ENCODE measurements at regions not wholly inside any gene's neighbourhood (a gene's known extent, or its start where the extent isn't known, plus 50 kb on each side); places are given as distances from the start of the nearest gene placed in this dataset.

DNA sequence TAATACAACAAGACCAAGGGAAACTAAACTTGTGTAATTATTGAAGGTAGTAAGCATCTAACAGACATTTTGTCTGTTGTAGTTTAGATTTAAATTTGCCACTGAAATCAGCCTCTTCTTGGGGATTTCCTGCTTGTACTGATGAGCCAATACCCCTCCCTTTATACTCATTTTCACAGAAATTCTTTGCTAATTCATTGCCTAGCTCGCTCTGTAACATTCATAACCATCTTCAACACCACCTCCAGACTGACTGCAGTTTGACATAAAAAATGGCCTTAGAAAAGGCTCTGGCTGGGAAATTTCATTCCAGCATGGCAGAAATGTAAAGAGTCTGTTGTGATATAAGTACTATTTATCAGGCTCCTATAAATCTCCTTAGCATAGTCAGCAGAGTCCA, 109.7 kb upstream of the FLRT2 start:
- H3K4me2 ChIP-seq, result no peak overlapping the region
- no peak overlapping the region for H2AFZ ChIP-seq (ENCODE audit: low read depth)
- no peaks in the 10 kb centered on the region for H3K36me3 ChIP-seq (ENCODE audit: insufficient read depth)
- TF ChIP-seq, protein P1, sequence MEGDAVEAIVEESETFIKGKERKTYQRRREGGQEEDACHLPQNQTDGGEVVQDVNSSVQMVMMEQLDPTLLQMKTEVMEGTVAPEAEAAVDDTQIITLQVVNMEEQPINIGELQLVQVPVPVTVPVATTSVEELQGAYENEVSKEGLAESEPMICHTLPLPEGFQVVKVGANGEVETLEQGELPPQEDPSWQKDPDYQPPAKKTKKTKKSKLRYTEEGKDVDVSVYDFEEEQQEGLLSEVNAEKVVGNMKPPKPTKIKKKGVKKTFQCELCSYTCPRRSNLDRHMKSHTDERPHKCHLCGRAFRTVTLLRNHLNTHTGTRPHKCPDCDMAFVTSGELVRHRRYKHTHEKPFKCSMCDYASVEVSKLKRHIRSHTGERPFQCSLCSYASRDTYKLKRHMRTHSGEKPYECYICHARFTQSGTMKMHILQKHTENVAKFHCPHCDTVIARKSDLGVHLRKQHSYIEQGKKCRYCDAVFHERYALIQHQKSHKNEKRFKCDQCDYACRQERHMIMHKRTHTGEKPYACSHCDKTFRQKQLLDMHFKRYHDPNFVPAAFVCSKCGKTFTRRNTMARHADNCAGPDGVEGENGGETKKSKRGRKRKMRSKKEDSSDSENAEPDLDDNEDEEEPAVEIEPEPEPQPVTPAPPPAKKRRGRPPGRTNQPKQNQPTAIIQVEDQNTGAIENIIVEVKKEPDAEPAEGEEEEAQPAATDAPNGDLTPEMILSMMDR (conservative IDR thresholded peaks at IDR 0.05; ENCODE audit: low read depth, low read length), result no peak
- H3K4me1 ChIP-seq (ENCODE audit: low read depth, poor library complexity, severe bottlenecking), result no peaks in the 10 kb centered on the region
- H3K27me3 ChIP-seq (ENCODE audit: insufficient read depth, low read depth), result no peaks in the 10 kb centered on the region
- no peak overlapping the region for H3K27ac ChIP-seq
- no peaks in the 10 kb centered on the region for H3K79me2 ChIP-seq (ENCODE audit: insufficient read depth, low read depth)
- no peak overlapping the region for H3K4me3 ChIP-seq (IDR thresholded peaks at IDR 0.05; ENCODE audit: insufficient read depth, low read depth, low read length)
- H4K20me1 ChIP-seq (ENCODE audit: insufficient read depth), result no peaks in the 10 kb centered on the region
- no peak overlapping the region for H3K9ac ChIP-seq

GRCh38 chr14:85420707-85421106, 109.2 kb upstream of the FLRT2 start:
- Histone ChIP-seq H3K4me1 (ENCODE audit: low read depth, poor library complexity, severe bottlenecking) (no peaks in the 10 kb centered on the region), H3K36me3 (ENCODE audit: insufficient read depth) (no peaks in the 10 kb centered on the region), H4K20me1 (ENCODE audit: insufficient read depth) (no peaks in the 10 kb centered on the region), H3K27me3 (ENCODE audit: insufficient read depth, low read depth) (no peaks in the 10 kb centered on the region), H2AFZ (ENCODE audit: low read depth) (no peak overlapping the region), H3K4me2 (no peak overlapping the region), H3K79me2 (ENCODE audit: insufficient read depth, low read depth) (no peaks in the 10 kb centered on the region), H3K4me3 (IDR thresholded peaks at IDR 0.05; ENCODE audit: insufficient read depth, low read depth, low read length) (no peak overlapping the region), H3K27ac (no peak overlapping the region), H3K9ac (no peak overlapping the region)
- TF ChIP-seq, protein P1 (conservative IDR thresholded peaks at IDR 0.05; ENCODE audit: low read depth, low read length), result no peak

GRCh38 chr14:85421186-85421877, 108.6 kb upstream of the FLRT2 start:
- no peak overlapping the region for H3K4me2 ChIP-seq

DNA sequence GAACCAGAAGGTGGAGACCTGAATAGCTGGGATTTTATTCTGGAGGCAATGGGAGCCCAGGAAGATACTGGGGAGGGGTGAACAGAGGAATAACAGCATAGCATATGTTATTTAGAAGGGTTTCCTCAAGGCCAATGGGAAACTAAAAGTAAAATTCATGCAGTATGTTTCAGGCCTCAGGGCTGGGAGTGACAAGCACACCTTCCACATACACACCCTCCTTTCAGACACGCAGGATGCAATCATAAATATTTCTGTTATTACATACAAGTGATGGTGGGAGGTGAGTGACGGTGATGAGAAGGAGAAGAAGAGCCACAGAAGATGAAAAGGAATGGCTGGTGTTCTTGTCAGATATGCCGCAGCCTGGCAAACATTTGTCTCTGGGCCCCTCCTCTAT, 106.1 kb upstream of the FLRT2 start:
- no peaks in the 10 kb centered on the region for H3K79me2 ChIP-seq (ENCODE audit: insufficient read depth, low read depth)
- H4K20me1 ChIP-seq (ENCODE audit: insufficient read depth), result no peaks in the 10 kb centered on the region
- H3K27me3 ChIP-seq (ENCODE audit: insufficient read depth, low read depth), result no peaks in the 10 kb centered on the region
- H3K27ac ChIP-seq, result no peak overlapping the region
- TF ChIP-seq, protein P1 (conservative IDR thresholded peaks at IDR 0.05; ENCODE audit: low read depth, low read length), result no peak
- H3K36me3 ChIP-seq (ENCODE audit: insufficient read depth), result no peaks in the 10 kb centered on the region
- no peak overlapping the region for H2AFZ ChIP-seq (ENCODE audit: low read depth)
- no peak overlapping the region for H3K4me3 ChIP-seq (IDR thresholded peaks at IDR 0.05; ENCODE audit: insufficient read depth, low read depth, low read length)
- no peak overlapping the region for H3K9ac ChIP-seq
- H3K4me1 ChIP-seq (ENCODE audit: low read depth, poor library complexity, severe bottlenecking), result peaks cover 11% of the 10 kb centered on the region
- H3K4me2 ChIP-seq, result no peak overlapping the region

More at GRCh38 chr14:85421186-85421877, 108.6 kb upstream of the FLRT2 start:
- no peak overlapping the region for H3K9ac ChIP-seq
- no peaks in the 10 kb centered on the region for H3K36me3 ChIP-seq (ENCODE audit: insufficient read depth)
- H2AFZ ChIP-seq (ENCODE audit: low read depth), result no peak overlapping the region
- peaks cover 4% of the 10 kb centered on the region for H3K4me1 ChIP-seq (ENCODE audit: low read depth, poor library complexity, severe bottlenecking)
- H4K20me1 ChIP-seq (ENCODE audit: insufficient read depth), result no peaks in the 10 kb centered on the region
- no peak overlapping the region for H3K27ac ChIP-seq
- no peak overlapping the region for H3K4me3 ChIP-seq (IDR thresholded peaks at IDR 0.05; ENCODE audit: insufficient read depth, low read depth, low read length)
- no peaks in the 10 kb centered on the region for H3K79me2 ChIP-seq (ENCODE audit: insufficient read depth, low read depth)
- TF ChIP-seq, protein P1 (conservative IDR thresholded peaks at IDR 0.05; ENCODE audit: low read depth, low read length), result no peak
- H3K27me3 ChIP-seq (ENCODE audit: insufficient read depth, low read depth), result no peaks in the 10 kb centered on the region
